ENCODE measurements at regions not wholly inside any gene's neighbourhood (a gene's known extent, or its start where the extent isn't known, plus 50 kb on each side); places are given as distances from the start of the nearest gene placed in this dataset.

GRCh38 chr1:199608414-199608813 is 419.1 kb upstream of the NR5A2 start:
- TF ChIP-seq POLR2AphosphoS5 (IDR thresholded peaks at IDR 0.05; ENCODE audit: low read depth, low read length) = no peak

DNA sequence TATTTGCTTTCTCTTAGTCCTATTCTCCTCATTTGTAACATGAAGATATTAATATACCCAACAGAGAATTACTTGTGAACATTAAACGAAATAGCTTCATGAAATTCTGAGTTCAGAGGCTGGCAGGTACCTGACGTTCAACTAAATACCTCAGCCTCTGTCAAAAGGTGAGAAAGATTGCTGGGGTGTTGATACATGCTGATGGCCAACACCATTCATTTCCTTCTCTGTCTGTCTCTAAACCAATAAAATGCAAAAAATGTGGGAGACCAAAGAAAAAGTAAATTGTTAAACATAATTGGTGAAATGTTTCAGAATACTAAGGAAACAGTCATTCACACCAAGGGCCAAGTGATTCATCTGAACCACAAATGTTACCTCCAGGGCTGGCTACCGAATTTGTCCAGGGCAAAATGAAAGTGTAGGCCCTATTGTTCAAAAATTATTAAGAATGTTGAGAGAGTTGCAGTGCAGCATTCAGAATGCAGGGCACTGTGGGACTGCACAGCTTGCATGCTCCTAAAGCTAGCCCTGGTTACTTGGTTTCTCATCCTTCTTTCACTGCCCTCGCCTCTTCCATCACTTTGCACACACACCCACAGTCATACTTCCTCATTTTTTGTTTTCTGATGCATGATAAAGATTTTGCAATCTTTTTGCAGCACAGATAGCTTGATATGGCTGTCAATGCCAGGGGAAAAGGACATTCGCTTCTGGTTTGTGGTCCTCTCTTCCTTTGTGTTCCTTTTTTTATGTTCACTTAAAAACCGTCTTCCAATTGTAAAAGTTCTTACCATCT is 414.3 kb upstream of the NR5A2 start:
- TF ChIP-seq SIN3A (IDR thresholded peaks at IDR 0.05; ENCODE audit: borderline replicate concordance, insufficient read depth, low read length) = no peak
- TF ChIP-seq POLR2AphosphoS5 (IDR thresholded peaks at IDR 0.05; ENCODE audit: low read depth, low read length) = no peak

- TF ChIP-seq TAF1 (IDR thresholded peaks at IDR 0.05; ENCODE audit: borderline replicate concordance, insufficient read depth, low read length) = no peak
- TF ChIP-seq SIN3A (IDR thresholded peaks at IDR 0.05; ENCODE audit: borderline replicate concordance, insufficient read depth, low read length) = no peak
- no peak for TF ChIP-seq FOXP2 (optimal IDR thresholded peaks at IDR 0.05; ENCODE audit: borderline replicate concordance, extremely low read depth, extremely low read length, insufficient read depth)
- TF ChIP-seq REST (IDR thresholded peaks at IDR 0.05; ENCODE audit: insufficient read depth in 1 of 2, low read depth in 2 of 2, low read length in 2 of 2) = no peak
- TF ChIP-seq POLR2AphosphoS5 (IDR thresholded peaks at IDR 0.05; ENCODE audit: low read depth, low read length) = no peak
Measured at GRCh38 chr1:199616947-199617346, 410.6 kb upstream of the NR5A2 start.

DNA sequence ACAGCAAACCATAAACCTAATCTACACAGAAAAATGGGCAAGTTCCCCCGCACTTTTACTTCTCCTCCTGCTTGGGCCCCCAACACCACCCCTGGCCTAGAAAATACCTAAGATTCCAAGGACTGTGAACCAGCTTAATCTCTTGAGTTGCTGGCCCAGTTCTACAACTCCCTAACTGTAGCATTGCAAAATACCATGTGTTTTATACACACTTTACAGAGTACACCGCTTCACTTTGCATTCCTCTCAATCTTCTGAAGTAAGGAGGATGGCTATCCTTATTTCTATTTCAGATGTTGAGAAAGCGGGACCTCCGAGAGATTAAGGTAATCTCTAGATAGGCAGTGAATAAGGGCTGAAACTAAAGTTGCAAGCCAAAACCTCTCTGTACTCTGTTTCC is 408.3 kb upstream of the NR5A2 start:
- TF ChIP-seq TAF1 (IDR thresholded peaks at IDR 0.05; ENCODE audit: borderline replicate concordance, insufficient read depth, low read length) = no peak
- TF ChIP-seq POLR2AphosphoS5 (IDR thresholded peaks at IDR 0.05; ENCODE audit: low read depth, low read length) = no peak
- TF ChIP-seq REST (IDR thresholded peaks at IDR 0.05; ENCODE audit: insufficient read depth in 1 of 2, low read depth in 2 of 2, low read length in 2 of 2) = no peak
- no peak for TF ChIP-seq FOXP2 (optimal IDR thresholded peaks at IDR 0.05; ENCODE audit: borderline replicate concordance, extremely low read depth, extremely low read length, insufficient read depth)

- TF ChIP-seq TAF1 (IDR thresholded peaks at IDR 0.05; ENCODE audit: borderline replicate concordance, insufficient read depth, low read length) (no peak), SIN3A (IDR thresholded peaks at IDR 0.05; ENCODE audit: borderline replicate concordance, insufficient read depth, low read length) (no peak), REST (IDR thresholded peaks at IDR 0.05; ENCODE audit: insufficient read depth in 1 of 2, low read depth in 2 of 2, low read length in 2 of 2) (no peak), FOXP2 (optimal IDR thresholded peaks at IDR 0.05; ENCODE audit: borderline replicate concordance, extremely low read depth, extremely low read length, insufficient read depth) (no peak), POLR2AphosphoS5 (IDR thresholded peaks at IDR 0.05; ENCODE audit: low read depth, low read length) (no peak)
Measured at GRCh38 chr1:199629624-199630023, 397.9 kb upstream of the NR5A2 start.

DNA sequence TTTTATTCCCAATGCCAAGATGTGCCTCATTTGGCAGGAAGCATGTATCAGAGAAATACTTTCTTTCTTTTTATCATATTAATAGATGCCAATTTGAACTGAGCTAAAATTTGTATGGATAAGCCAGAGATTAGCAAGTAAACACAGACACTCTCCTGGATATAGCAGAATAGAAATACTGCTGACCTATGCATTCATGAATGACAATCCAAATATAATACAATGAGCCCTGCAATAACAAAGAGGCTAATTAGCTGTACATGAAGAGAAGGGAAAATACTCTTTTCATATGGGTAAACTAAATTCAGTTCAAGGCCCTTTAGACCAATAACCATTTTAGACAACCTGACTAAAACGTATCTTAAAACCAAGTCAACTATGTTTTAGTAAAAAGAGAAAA is 388.1 kb upstream of the NR5A2 start:
- TF ChIP-seq REST (IDR thresholded peaks at IDR 0.05; ENCODE audit: insufficient read depth in 1 of 2, low read depth in 2 of 2, low read length in 2 of 2) (no peak), POLR2AphosphoS5 (IDR thresholded peaks at IDR 0.05; ENCODE audit: low read depth, low read length) (no peak), SIN3A (IDR thresholded peaks at IDR 0.05; ENCODE audit: borderline replicate concordance, insufficient read depth, low read length) (no peak), FOXP2 (optimal IDR thresholded peaks at IDR 0.05; ENCODE audit: borderline replicate concordance, extremely low read depth, extremely low read length, insufficient read depth) (no peak), TAF1 (IDR thresholded peaks at IDR 0.05; ENCODE audit: borderline replicate concordance, insufficient read depth, low read length) (no peak)

Data from PFSK-1 (cell line).